ENCODE measurements at regions not wholly inside any gene's neighbourhood (a gene's known extent, or its start where the extent isn't known, plus 50 kb on each side); places are given as distances from the start of the nearest gene placed in this dataset.

- TF ChIP-seq CTCF (IDR thresholded peaks at IDR 0.05; ENCODE audit: low read length, missing control alignments) = no peak
- H3K4me3 ChIP-seq (replicated peaks; ENCODE audit: low read depth, low read length) = no peak overlapping the region
- DNase-seq (ENCODE audit: low read depth) = no peak
Measured at GRCh38 chr19:29325241-29325975, 112.5 kb upstream of the UQCRFS1 start.

GRCh38 chr19:29326351-29326750, 113.4 kb upstream of the UQCRFS1 start:
- H3K4me3 ChIP-seq (replicated peaks; ENCODE audit: low read depth, low read length) = no peak overlapping the region
- DNase-seq (ENCODE audit: low read depth) = no peak
- TF ChIP-seq CTCF (IDR thresholded peaks at IDR 0.05; ENCODE audit: low read length, missing control alignments) = no peak

GRCh38 chr19:29326849-29327840, 114.2 kb upstream of the UQCRFS1 start:
- TF ChIP-seq CTCF (IDR thresholded peaks at IDR 0.05; ENCODE audit: low read length, missing control alignments) = no peak
- no peak for DNase-seq (ENCODE audit: low read depth)
- no peak overlapping the region for H3K4me3 ChIP-seq (replicated peaks; ENCODE audit: low read depth, low read length)

GRCh38 chr19:29328586-29328985, 115.6 kb upstream of the UQCRFS1 start:
- TF ChIP-seq CTCF (IDR thresholded peaks at IDR 0.05; ENCODE audit: low read length, missing control alignments) = no peak
- no peak for DNase-seq (ENCODE audit: low read depth)
- no peak overlapping the region for H3K4me3 ChIP-seq (replicated peaks; ENCODE audit: low read depth, low read length)

GRCh38 chr19:29329460-29330134, 116.6 kb upstream of the UQCRFS1 start:
- TF ChIP-seq CTCF (IDR thresholded peaks at IDR 0.05; ENCODE audit: low read length, missing control alignments) = no peak
- H3K4me3 ChIP-seq (replicated peaks; ENCODE audit: low read depth, low read length) = no peak overlapping the region
- no peak for DNase-seq (ENCODE audit: low read depth)

GRCh38 chr19:29336425-29336824, 123.5 kb upstream of the UQCRFS1 start:
- TF ChIP-seq CTCF (IDR thresholded peaks at IDR 0.05; ENCODE audit: low read length, missing control alignments) = no peak

More at GRCh38 chr19:29336425-29336824, 123.5 kb upstream of the UQCRFS1 start:
- no peak for DNase-seq (ENCODE audit: low read depth)
- no peak overlapping the region for H3K4me3 ChIP-seq (replicated peaks; ENCODE audit: low read depth, low read length)

All from fibroblast of pulmonary artery (primary cell).